Muscle layer of colon (tissue), 2 donors: ENCODE measurements at regions not wholly inside any gene's neighbourhood (a gene's known extent, or its start where the extent isn't known, plus 50 kb on each side); places are given as distances from the start of the nearest gene placed in this dataset.
"Not testable (repeated sequence)": the region's sequence is repeated elsewhere in the genome, so short reads cannot be mapped to it uniquely, and the experiment has no call there.

Source experiments
- H3K27ac ChIP-seq: one replicate; pipeline ENCODE4 v1.7.0; 2013; ENCODE audit warnings: low read depth, mild to moderate bottlenecking, low read length, moderate library complexity
- H3K27me3 ChIP-seq, 2 donors: one replicate each; pipeline ENCODE4 v1.7.0; 2013; ENCODE audit warnings: low read length in 2 of 2, mild to moderate bottlenecking in 2 of 2; ENCODE audit not compliant: insufficient read depth in 2 of 2, control insufficient read depth in 1 of 2
- H3K36me3 ChIP-seq: one replicate; pipeline ENCODE4 v1.7.0; 2013; ENCODE audit warnings: mild to moderate bottlenecking, low read length; ENCODE audit not compliant: insufficient read depth
- H3K4me1 ChIP-seq: one replicate; pipeline ENCODE4 v1.7.0; 2013; ENCODE audit warnings: mild to moderate bottlenecking, low read length; ENCODE audit not compliant: insufficient read depth
- H3K4me3 ChIP-seq, 2 donors: one replicate each; pipeline ENCODE4 v1.7.0; 2013; ENCODE audit warnings: low read length in 2 of 2, low read depth in 1 of 2, mild to moderate bottlenecking in 1 of 2, moderate library complexity in 1 of 2
- H3K9ac ChIP-seq: one replicate; pipeline ENCODE4 v1.7.0; 2013; ENCODE audit warnings: low read length
- H3K9me3 ChIP-seq: one replicate; pipeline ENCODE4 v1.7.0; 2013; ENCODE audit warnings: mild to moderate bottlenecking, low read length
- donor health status: abdominal sarcoma.
- donor health status: Adenocarcinoma of cecum.

DNA sequence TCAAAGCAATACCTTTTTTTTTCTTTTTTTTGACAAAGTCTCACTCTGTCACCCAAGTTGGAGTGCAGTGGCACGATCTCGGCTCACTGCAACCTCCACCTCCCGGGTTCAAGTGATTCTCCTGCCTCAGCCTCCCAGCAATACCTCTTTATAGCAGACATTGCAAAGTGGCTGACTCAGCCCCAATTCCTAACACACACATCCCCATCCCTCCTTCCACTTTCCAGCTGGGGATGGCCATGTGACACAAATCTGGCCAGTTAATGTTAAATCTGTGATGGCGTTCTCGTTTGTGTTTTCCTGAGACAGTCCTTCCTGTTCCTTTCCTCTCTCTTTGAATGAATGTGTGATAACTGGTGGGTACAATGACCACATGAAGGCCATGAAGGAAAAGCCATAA lies 276.2 kb upstream of the KLF3 start:
- H3K9ac ChIP-seq, result no peak overlapping the region
- no peak overlapping the region for H3K27ac ChIP-seq
- no peak overlapping the region for H3K4me3 ChIP-seq
- H3K27me3 ChIP-seq, result no peaks in the 10 kb centered on the region
- H3K4me1 ChIP-seq, result peaks cover 37% of the 10 kb centered on the region
- no peaks in the 10 kb centered on the region for H3K9me3 ChIP-seq
- no peaks in the 10 kb centered on the region for H3K36me3 ChIP-seq

DNA sequence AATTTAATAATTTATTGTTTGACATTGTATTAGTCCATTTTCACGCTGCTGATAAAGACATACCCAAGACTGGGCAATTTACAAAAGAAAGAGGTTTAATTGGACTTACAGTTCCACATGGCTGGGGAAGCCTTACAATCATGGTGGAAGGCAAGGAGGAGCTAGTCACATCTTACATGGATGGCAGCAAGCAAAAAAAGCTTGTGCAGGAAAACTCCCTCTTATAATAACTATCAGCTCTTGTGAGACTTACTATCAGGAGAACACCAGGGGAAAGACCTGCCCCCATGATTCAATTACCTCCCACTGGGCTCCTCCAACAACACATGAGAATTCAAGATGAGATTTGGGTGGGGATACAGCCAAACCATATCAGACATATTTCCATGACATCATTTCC lies 275.1 kb upstream of the KLF3 start:
- H3K27me3 ChIP-seq, H3K4me3 ChIP-seq, H3K9me3 ChIP-seq, H3K9ac ChIP-seq, H3K27ac ChIP-seq, H3K36me3 ChIP-seq: not testable (repeated sequence)
- peaks cover 26% of the 10 kb centered on the region for H3K4me1 ChIP-seq

DNA sequence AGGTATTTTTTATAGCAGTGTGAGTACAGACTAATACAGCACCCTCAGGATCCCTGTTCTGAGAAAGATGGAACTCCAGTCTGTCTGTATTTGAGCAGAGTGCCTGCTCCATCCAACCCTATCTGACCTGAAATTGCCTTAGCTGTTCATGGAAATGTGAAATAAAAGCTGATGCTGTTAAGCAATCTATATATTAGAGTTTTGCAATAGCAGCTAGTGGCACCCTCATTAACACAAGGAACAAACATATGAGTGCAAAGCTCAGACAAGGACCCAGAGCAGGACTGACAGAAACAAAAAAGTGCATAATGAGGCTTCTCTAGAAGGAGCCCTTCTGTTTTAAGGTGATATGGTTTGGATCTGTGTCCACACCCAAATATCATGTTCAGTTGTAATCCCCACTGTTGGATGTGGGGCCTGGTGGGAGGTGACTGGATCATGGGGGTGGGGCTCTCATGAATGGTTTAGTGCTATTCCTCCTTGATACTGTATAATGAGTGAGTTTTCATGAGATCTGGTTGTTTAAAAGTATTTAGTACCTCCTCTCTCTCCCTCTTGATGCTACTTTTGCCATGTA lies 272.9 kb upstream of the KLF3 start:
- no peaks in the 10 kb centered on the region for H3K9me3 ChIP-seq
- H3K27me3 ChIP-seq, result no peaks in the 10 kb centered on the region
- H3K4me3 ChIP-seq, result no peak overlapping the region
- no peak overlapping the region for H3K27ac ChIP-seq
- H3K4me1 ChIP-seq, result peaks cover 16% of the 10 kb centered on the region
- no peaks in the 10 kb centered on the region for H3K36me3 ChIP-seq
- no peak overlapping the region for H3K9ac ChIP-seq

DNA sequence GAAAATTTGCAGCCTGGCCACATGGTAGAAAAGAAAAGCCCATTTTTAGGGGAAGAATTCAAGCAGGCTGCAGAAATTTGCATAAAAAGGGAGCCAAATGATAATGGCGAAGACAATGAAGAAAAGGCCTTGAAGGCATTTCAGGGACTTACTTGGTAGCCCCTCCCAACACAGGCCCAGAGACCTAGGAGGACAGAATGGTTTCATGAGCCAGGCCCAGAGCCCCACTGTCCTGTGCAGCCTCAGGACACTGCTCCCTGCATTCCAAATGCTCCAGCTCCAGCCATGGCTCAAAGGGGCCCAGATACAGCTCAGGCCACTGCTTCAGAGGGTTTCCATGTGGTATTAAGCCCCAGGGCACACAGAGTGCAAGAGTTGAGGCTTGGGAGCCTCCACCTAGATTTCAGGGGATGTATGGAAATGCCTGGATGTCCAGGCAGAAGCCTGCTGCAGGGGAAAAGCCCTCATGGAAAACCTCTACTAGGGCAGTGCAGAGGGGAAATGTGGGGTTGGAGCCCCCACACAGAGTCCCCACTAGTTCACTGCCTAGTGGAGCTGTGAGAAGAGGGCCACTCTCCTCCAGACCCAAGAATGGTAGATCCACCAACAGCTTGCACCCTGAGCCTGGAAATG lies 271.7 kb upstream of the KLF3 start:
- no peaks in the 10 kb centered on the region for H3K27me3 ChIP-seq
- no peak overlapping the region for H3K4me3 ChIP-seq

DNA sequence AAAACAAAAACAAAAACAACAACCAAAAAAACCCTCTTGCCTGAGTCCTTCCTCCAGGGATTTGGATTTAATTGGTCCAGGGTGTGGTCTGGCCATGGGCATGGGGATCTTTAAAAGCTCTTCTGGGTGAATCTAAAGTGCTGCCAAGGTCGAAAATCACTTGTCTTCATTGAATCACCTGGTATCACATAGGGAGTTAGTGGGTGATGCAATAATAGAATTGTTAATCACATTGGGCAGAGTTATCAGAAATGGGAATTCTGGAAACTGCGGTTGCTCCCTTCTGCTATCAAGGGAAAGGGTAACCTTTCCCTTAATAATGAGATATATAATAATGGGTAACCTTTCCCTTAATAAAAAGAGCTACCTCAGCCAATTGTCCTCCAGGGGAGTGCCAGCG lies 267.9 kb upstream of the KLF3 start:
- H3K36me3 ChIP-seq, result no peaks in the 10 kb centered on the region
- H3K9me3 ChIP-seq, result no peaks in the 10 kb centered on the region
- no peak overlapping the region for H3K4me3 ChIP-seq
- H3K27me3 ChIP-seq, result no peaks in the 10 kb centered on the region
- H3K4me1 ChIP-seq, result no peaks in the 10 kb centered on the region
- H3K9ac ChIP-seq, result no peak overlapping the region
- H3K27ac ChIP-seq, result no peak overlapping the region

More for the DNA sequence above, 271.7 kb upstream of the KLF3 start:
- peaks cover 8% of the 10 kb centered on the region for H3K4me1 ChIP-seq
- no peaks in the 10 kb centered on the region for H3K36me3 ChIP-seq
- no peak overlapping the region for H3K9ac ChIP-seq
- no peak overlapping the region for H3K27ac ChIP-seq
- H3K9me3 ChIP-seq, result no peaks in the 10 kb centered on the region

DNA sequence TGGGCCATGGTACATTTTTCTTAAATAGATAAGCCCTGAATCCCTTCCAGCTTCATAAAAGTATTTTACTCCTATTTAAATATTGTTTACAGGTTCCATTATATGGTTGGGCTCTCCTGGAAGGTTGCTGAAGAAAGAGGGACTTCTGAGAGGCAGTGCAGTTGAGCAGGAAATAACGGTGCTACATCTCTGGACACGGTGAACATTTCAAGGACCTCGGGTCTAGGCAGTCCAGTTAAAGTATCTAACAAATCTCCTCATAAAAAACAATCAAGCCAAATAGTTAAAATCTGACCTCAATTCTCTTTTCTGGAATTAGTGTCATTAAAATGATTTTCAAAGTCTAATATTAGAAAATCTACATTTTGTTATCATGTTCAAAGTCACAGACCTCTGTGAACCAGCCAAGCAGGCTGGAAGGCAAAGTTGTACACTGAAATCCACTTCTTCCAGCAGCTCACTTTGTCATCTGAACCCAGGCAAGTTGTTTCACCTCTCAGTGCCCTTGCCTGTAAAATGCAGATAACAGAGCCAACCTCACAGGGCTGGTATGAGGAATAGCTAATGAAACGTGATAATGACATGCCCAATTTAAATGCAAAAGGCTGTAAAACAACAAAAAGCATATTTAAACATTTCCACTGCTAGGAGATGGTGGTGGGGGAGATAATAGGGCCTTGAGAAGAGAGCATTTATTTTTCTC lies 267.0 kb upstream of the KLF3 start:
- Histone ChIP-seq H3K4me1 (no peaks in the 10 kb centered on the region), H3K9me3 (no peaks in the 10 kb centered on the region), H3K27ac (no peak overlapping the region), H3K36me3 (no peaks in the 10 kb centered on the region), H3K27me3 (no peaks in the 10 kb centered on the region), H3K4me3 (no peak overlapping the region), H3K9ac (no peak overlapping the region)

DNA sequence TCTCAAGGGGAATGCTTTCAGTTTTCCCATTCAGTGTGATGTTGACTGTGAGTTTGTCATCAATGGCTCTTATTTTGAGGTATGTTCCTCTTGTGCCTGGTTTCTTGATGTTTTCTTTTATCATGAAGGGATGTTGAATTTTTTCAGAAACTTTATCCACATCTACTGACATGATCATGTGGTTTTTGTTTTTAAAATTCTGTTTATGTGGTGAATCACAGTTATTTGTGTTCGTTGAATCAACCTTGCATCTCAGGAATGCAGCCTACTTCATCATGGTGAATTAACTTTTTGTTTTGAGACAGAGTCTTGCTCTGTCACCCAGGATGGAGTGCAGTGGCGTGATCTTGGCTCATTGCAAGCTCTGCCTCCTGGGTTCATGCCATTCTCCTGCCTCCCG lies 263.1 kb upstream of the KLF3 start:
- Histone ChIP-seq H3K9me3 (no peaks in the 10 kb centered on the region), H3K9ac (no peak overlapping the region), H3K4me1 (no peaks in the 10 kb centered on the region), H3K4me3 (no peak overlapping the region), H3K27ac (no peak overlapping the region), H3K27me3 (no peaks in the 10 kb centered on the region), H3K36me3 (no peaks in the 10 kb centered on the region)

DNA sequence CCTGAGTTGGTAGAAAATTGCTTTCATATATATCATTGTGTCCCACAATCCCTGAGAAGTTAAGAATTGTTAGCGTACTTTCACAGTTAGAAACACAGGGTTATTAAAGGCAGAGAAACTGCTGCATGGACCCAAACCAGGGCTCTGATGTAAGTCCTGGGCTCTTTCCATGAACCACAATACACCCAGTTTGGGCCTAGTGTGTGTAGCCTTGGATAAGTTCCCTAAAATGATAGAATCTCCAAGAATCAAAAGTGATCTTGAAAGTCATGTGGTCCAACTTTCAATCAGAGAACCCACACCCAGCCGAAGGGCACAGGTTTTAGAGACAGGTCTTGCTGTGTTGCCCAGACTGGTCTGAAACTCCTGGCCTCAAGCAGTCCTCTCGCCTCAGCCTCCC lies 257.8 kb upstream of the KLF3 start:
- no peak overlapping the region for H3K9ac ChIP-seq
- H3K4me3 ChIP-seq, result no peak overlapping the region
- no peaks in the 10 kb centered on the region for H3K27me3 ChIP-seq
- no peaks in the 10 kb centered on the region for H3K9me3 ChIP-seq
- H3K36me3 ChIP-seq, result no peaks in the 10 kb centered on the region
- no peaks in the 10 kb centered on the region for H3K4me1 ChIP-seq
- H3K27ac ChIP-seq, result no peak overlapping the region

DNA sequence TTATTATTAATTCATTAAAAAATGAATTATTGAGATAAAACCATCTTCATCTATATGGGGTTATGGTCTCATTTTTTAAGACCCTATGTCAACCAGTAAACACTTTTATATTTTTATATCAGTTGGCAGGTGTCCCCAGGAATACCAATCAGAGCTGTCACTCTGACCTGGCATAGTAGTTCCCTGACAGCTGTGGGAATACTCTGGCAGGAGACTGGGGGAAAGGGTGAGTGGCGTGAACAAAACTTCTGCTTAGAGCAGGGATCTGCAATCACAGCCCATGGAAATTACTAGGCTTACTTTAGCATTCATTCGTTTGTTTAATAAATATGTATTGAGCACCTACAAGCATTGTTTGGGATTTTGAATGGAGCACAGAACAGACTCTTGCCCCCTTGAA lies 254.1 kb upstream of the KLF3 start:
- H3K27me3 ChIP-seq, result no peaks in the 10 kb centered on the region
- no peak overlapping the region for H3K27ac ChIP-seq
- H3K4me3 ChIP-seq, result no peak overlapping the region
- H3K9me3 ChIP-seq, result no peaks in the 10 kb centered on the region
- no peaks in the 10 kb centered on the region for H3K4me1 ChIP-seq
- H3K36me3 ChIP-seq, result no peaks in the 10 kb centered on the region
- H3K9ac ChIP-seq, result no peak overlapping the region

DNA sequence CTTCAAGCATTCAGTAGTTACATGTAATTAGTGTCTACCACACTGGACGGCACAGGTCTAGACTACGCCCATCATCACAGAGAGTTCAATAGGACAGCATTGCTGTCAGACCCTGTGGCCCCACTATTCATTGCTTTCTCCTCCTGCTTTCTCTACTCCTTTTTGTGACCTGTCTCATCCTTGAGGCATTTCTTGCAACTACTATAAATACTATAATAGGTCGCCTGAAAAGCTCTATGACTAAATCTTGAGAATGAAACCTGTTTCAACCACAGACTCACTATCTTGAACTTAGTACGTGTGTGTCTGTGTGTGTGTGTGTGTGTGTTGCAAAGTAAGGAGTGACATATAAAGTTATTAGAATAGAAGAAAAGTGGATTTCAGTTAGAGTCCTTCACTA lies 252.9 kb upstream of the KLF3 start:
- no peak overlapping the region for H3K9ac ChIP-seq
- H3K27me3 ChIP-seq, result no peaks in the 10 kb centered on the region
- H3K27ac ChIP-seq, result no peak overlapping the region
- H3K4me3 ChIP-seq, result no peak overlapping the region
- H3K4me1 ChIP-seq, result no peaks in the 10 kb centered on the region
- no peaks in the 10 kb centered on the region for H3K36me3 ChIP-seq
- H3K9me3 ChIP-seq, result no peaks in the 10 kb centered on the region

DNA sequence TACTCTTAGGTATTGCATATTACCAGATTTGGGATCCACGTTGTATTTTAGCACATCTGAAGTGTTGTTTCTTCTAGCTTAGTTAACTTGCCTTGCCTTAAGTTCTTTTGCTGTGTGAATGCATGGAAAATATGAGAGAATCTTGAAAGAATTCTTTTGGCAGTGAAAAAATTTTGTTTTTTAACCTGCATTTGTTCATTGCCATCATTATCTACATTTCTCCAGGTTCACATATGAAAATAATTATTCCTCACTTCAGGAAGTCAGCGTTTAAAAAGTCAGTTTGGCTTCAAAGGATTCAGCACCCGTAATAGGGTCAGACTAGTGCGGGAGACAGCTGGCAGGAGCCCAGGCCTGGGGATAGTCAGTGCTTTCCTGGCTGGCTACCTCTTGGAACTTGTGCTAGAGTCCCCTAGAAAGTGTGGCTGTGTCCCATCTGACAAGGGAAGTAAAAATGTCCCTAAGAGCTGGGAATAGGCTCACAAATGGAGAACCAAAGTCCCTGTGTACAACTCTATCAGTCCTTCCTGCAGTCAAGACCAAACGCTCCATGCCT lies 251.9 kb upstream of the KLF3 start:
- no peaks in the 10 kb centered on the region for H3K27me3 ChIP-seq
- H3K36me3 ChIP-seq, result no peaks in the 10 kb centered on the region
- H3K4me3 ChIP-seq, result no peak overlapping the region
- H3K9me3 ChIP-seq, result no peaks in the 10 kb centered on the region
- H3K9ac ChIP-seq, result no peak overlapping the region
- no peak overlapping the region for H3K27ac ChIP-seq
- H3K4me1 ChIP-seq, result no peaks in the 10 kb centered on the region
